ENCODE measurements at regions not wholly inside any gene's neighbourhood (a gene's known extent, or its start where the extent isn't known, plus 50 kb on each side); places are given as distances from the start of the nearest gene placed in this dataset.
"Not testable (repeated sequence)": the region's sequence is repeated elsewhere in the genome, so short reads cannot be mapped to it uniquely, and the experiment has no call there.

GRCh38 chr10:117492504-117492903, 50.0 kb upstream of the EMX2 start:
- Mint-ChIP-seq H3K36me3 (no peaks in the 10 kb centered on the region), H3K9me3 (no peaks in the 10 kb centered on the region), H3K27ac (no peak overlapping the region)
- no peak for ATAC-seq
- DNase-seq (ENCODE audit: low spot score in 2 of 2) = no peak

GRCh38 chr10:117488004-117488403, 54.5 kb upstream of the EMX2 start:
- H3K9me3 Mint-ChIP-seq = no peaks in the 10 kb centered on the region
- DNase-seq (ENCODE audit: low spot score in 2 of 2) (no peak), ATAC-seq (no peak)
- H3K27ac Mint-ChIP-seq = no peak overlapping the region
- no peaks in the 10 kb centered on the region for H3K36me3 Mint-ChIP-seq

DNA sequence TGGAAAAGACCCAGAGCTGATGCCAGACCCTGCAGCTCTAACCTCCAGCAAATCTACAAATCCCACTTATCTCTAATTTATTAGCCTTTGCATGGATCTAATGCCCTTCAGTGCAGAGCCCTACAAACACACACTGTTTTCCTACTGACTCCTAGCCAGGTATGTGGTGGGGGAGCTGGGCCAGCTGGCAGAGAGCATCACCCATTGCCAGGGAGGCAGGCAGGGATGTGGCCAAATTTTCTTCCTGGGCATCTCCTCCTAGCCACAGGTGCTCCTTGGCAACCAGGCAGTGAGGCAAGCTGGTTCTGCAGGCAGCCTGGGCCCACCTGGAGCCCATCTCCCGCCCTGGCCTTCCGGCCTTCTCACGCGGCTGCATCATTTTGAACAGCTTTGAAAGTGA, 55.9 kb upstream of the EMX2 start:
- DNase-seq (ENCODE audit: low spot score in 2 of 2) = no peak
- Mint-ChIP-seq H3K27ac (no peak overlapping the region), H3K36me3 (no peaks in the 10 kb centered on the region), H3K9me3 (no peaks in the 10 kb centered on the region)
- ATAC-seq = no peak

DNA sequence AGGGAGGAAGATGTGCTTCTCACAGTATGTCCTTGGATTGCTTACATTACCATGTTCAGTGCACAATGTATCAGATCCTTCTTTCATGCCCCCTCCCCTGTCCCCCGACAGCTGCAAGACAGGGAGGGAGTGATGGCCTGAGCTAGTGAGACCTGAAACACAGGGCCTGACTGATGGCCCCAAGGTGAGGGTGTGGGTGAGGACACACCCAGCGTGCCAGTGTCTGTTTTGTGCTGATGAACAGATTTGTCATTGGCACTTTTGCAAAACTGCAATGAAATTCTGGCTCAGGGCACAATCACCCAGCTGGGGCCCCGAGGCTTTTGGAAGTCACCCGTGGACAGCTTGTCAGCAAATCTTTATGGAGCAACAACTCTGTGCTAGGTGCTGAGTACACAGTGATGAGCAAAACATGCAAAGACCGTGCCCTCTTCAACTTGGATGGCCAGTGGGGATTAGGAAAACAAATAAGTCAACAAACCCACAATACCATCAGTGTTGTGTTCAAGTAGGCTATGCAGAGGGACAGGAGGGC, 59.4 kb upstream of the EMX2 start:
- no peaks in the 10 kb centered on the region for H3K36me3 Mint-ChIP-seq

DNA sequence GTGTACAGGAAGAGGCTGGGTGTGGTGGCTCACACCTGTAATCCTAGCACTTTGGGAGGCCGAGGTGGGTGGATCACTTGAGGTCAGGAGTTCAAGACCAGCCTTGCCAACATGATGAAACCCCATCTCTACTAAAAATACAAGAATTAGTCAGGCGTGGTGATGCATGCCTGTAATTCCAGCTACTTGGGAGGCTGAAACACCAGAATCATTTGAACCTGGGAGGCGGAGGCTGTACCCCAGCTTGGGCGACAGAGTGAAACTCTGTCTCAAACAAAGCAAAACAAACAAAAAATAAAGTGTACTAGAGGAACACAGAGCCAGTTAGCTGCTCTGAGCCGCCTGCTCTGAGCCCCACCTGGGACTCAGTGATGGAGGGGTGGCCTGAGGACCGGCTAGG, 61.5 kb upstream of the EMX2 start:
- ATAC-seq; DNase-seq (ENCODE audit: low spot score in 2 of 2); H3K36me3 Mint-ChIP-seq; H3K27ac Mint-ChIP-seq; H3K9me3 Mint-ChIP-seq: not testable (repeated sequence)

More for the DNA sequence above, 59.4 kb upstream of the EMX2 start:
- DNase-seq (ENCODE audit: low spot score in 2 of 2) (no peak), ATAC-seq (no peak)
- Mint-ChIP-seq H3K27ac (no peak overlapping the region), H3K9me3 (no peaks in the 10 kb centered on the region)

DNA sequence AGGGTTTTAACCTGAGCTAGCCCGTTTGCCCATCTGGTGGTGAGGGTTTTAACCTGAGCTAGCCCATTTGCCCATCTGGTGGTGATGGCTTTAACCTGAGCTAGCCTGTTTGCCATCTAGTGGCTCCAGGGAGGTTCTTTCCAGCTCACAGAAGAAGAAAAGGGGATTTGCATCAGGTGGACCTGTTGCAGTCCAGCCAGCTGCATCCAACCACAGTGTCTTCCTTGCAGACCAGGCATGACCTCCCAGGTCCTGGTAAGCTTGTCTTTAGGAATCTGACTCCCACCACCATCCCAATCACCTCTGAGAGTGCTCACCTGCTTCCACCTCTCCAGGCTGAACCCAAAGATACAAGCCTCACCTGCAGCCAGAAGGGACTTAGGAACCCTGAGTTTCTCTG, 62.4 kb upstream of the EMX2 start:
- no peaks in the 10 kb centered on the region for H3K36me3 Mint-ChIP-seq
- DNase-seq (ENCODE audit: low spot score in 2 of 2) = no peak
- no peak overlapping the region for H3K27ac Mint-ChIP-seq
- no peaks in the 10 kb centered on the region for H3K9me3 Mint-ChIP-seq
- no peak for ATAC-seq

GRCh38 chr10:117477961-117478670, 64.4 kb upstream of the EMX2 start:
- no peak for DNase-seq (ENCODE audit: low spot score in 2 of 2)
- no peaks in the 10 kb centered on the region for H3K9me3 Mint-ChIP-seq
- no peaks in the 10 kb centered on the region for H3K36me3 Mint-ChIP-seq
- H3K27ac Mint-ChIP-seq = no peak overlapping the region
- no peak for ATAC-seq

DNA sequence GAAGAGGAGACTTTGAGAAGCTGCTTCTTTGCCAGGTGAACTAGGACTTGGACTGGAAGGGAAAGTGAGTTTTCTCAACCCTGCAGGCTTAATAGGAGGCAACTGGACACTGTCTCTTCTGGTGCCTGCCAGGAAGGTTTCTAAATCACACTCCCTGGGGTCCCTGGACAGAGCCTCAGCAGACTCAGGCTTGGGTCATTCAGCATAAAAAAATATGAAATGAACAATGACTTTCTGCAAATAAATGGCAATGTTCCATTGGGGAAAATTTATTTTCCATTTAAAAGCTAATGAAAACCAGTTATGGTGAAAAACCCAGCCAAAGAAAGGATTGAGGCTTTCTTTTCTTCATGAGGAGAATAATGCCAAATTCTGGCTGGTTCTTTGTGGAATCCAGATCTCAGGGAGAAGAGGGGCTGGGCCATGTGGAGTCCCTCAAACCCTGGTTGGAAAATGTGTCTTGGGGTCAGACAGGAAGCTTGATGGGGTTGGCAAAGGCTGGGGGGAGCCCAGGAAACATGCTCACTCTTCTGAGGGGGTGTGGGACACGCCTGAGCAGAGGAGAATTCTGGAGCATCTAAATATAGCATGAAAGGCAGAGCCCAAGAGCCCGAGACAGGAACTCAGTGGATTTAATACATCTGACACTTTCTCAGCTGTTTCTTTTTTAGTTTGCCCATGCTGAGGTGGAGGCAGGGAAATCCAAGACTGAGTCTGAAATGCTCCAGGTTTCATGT, 65.2 kb upstream of the EMX2 start:
- Mint-ChIP-seq H3K36me3 (no peaks in the 10 kb centered on the region), H3K27ac (no peak overlapping the region), H3K9me3 (no peaks in the 10 kb centered on the region)
- no peak for DNase-seq (ENCODE audit: low spot score in 2 of 2)
- ATAC-seq = no peak

- H3K27ac Mint-ChIP-seq = no peak overlapping the region
- no peak for ATAC-seq
- no peaks in the 10 kb centered on the region for H3K36me3 Mint-ChIP-seq
- no peaks in the 10 kb centered on the region for H3K9me3 Mint-ChIP-seq
- DNase-seq (ENCODE audit: low spot score in 2 of 2) = no peak
These were observed 65.8 kb upstream of the EMX2 start for GRCh38 chr10:117476716-117477115.

DNA sequence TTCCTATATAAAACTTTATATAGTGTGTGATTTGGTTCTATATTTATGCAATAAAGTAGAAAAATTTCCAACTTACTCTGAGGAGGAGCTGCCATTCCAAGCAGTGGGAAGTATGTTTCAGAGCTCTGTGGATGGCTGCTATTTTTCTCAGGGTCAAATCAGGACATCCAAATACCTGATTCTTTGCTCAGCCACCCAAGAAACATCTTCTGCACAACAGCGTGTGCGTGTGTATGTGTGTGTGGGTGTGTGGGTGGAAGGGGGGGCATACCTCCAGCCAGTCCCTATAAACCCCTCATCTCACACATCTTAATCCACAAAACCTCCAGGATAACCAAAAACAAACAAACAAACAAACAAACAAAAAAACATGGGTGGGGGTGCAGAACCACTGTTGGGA, 66.3 kb upstream of the EMX2 start:
- H3K9me3 Mint-ChIP-seq = no peaks in the 10 kb centered on the region

DNA sequence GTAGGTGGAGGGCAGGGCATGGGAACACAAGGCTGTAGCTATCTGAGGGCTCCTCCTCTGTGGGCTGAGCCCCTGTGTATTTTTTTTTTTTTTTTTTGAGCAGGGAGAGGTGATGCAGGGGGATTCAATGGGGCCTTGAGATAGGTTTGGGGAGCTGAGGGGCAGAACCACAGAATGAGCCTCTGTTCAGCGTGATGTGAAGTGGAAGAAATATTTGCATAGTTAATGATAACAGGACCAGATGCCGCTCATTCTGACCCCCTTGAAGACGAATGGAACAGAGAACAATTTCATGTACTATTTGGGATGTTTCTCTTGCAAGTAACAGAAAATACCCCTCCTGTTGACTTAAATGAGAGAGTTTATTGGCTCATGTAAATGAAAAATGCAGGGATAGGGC, 69.7 kb upstream of the EMX2 start:
- H3K36me3 Mint-ChIP-seq = no peaks in the 10 kb centered on the region
- ATAC-seq = no peak
- H3K27ac Mint-ChIP-seq = no peak overlapping the region
- no peaks in the 10 kb centered on the region for H3K9me3 Mint-ChIP-seq
- DNase-seq (ENCODE audit: low spot score in 2 of 2) = no peak

More for the DNA sequence above, 66.3 kb upstream of the EMX2 start:
- no peak for DNase-seq (ENCODE audit: low spot score in 2 of 2)
- Mint-ChIP-seq H3K27ac (no peak overlapping the region), H3K36me3 (no peaks in the 10 kb centered on the region)
- no peak for ATAC-seq

GRCh38 chr10:117471344-117471874, 71.1 kb upstream of the EMX2 start:
- Mint-ChIP-seq H3K36me3 (no peaks in the 10 kb centered on the region), H3K9me3 (no peaks in the 10 kb centered on the region), H3K27ac (no peak overlapping the region)
- DNase-seq (ENCODE audit: low spot score in 2 of 2) (no peak), ATAC-seq (no peak)

GRCh38 chr10:117470733-117471132, 71.8 kb upstream of the EMX2 start:
- no peak for ATAC-seq
- no peak overlapping the region for H3K27ac Mint-ChIP-seq
- no peaks in the 10 kb centered on the region for H3K36me3 Mint-ChIP-seq
- DNase-seq (ENCODE audit: low spot score in 2 of 2) = no peak
- H3K9me3 Mint-ChIP-seq = no peaks in the 10 kb centered on the region

GRCh38 chr10:117468665-117469064, 73.9 kb upstream of the EMX2 start:
- no peaks in the 10 kb centered on the region for H3K36me3 Mint-ChIP-seq
- H3K9me3 Mint-ChIP-seq = no peaks in the 10 kb centered on the region
- DNase-seq (ENCODE audit: low spot score in 2 of 2) (no peak), ATAC-seq (no peak)
- H3K27ac Mint-ChIP-seq = no peak overlapping the region

DNA sequence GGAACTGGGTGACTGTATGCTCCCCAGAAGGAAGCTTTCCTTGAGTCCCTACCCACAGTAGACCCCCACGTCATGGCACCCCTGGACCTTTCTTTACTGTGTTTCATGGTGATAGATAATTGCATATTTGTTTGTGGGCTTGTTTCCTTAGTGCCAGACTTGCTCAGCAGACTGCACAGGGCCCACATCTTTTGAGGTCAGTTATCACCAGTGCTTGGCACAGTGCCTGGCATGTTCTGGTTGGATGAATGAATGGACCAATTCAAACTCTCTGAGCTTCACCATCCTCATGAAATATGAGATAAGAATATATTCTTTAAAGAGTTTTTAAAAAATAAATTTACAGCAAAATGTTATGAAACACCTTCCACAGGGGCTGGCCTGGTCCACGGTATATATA, 78.4 kb upstream of the EMX2 start:
- no peaks in the 10 kb centered on the region for H3K36me3 Mint-ChIP-seq
- ATAC-seq (no peak), DNase-seq (ENCODE audit: low spot score in 2 of 2) (no peak)
- no peaks in the 10 kb centered on the region for H3K9me3 Mint-ChIP-seq
- no peak overlapping the region for H3K27ac Mint-ChIP-seq

GRCh38 chr10:117463545-117463920, 79.0 kb upstream of the EMX2 start:
- Mint-ChIP-seq H3K9me3 (no peaks in the 10 kb centered on the region), H3K36me3 (no peaks in the 10 kb centered on the region), H3K27ac (no peak overlapping the region)
- DNase-seq (ENCODE audit: low spot score in 2 of 2) = no peak
- ATAC-seq = no peak

GRCh38 chr10:117462816-117463544, 79.6 kb upstream of the EMX2 start:
- no peaks in the 10 kb centered on the region for H3K9me3 Mint-ChIP-seq
- no peaks in the 10 kb centered on the region for H3K36me3 Mint-ChIP-seq
- ATAC-seq = no peak
- no peak for DNase-seq (ENCODE audit: low spot score in 2 of 2)
- no peak overlapping the region for H3K27ac Mint-ChIP-seq
